ENCODE measurements at regions not wholly inside any gene's neighbourhood (a gene's known extent, or its start where the extent isn't known, plus 50 kb on each side); places are given as distances from the start of the nearest gene placed in this dataset.

- TF ChIP-seq USF2 (CRISPR knock-in tag; IDR thresholded peaks at IDR 0.05) (no peak), CTCF (IDR thresholded peaks at IDR 0.05) (no peak)
Measured at GRCh38 chr9:26768145-26768544, 124.5 kb downstream of the CAAP1 start.
